Lower lobe of right lung (tissue), 2 donors: ENCODE measurements at regions not wholly inside any gene's neighbourhood (a gene's known extent, or its start where the extent isn't known, plus 50 kb on each side); places are given as distances from the start of the nearest gene placed in this dataset.

Experiments
- ATAC-seq, 2 donors: fragments of 200-7000 bp; cut with Tn5 transposase; one replicate each; pipeline ENCODE4 v1.9.1; 2020 to 2022; ENCODE audit warnings: mild to moderate bottlenecking in 2 of 2, moderate library complexity in 2 of 2
- DNase-seq: peaks from one replicate; pipeline ENCODE4 v3.0.0-alpha.2; 2020
- H3K27ac ChIP-seq: fragments of 200-600 bp; one replicate; pipeline ENCODE4 v1.8.0; 2022
- H3K27me3 ChIP-seq: fragments of 200-600 bp; one replicate; pipeline ENCODE4 v1.8.0; 2022; ENCODE audit warnings: low read depth
- H3K36me3 ChIP-seq: fragments of 200-600 bp; one replicate; pipeline ENCODE4 v1.8.0; 2022; ENCODE audit warnings: mild to moderate bottlenecking
- H3K4me1 ChIP-seq: fragments of 200-600 bp; one replicate; pipeline ENCODE4 v1.8.0; 2022
- H3K4me3 ChIP-seq: fragments of 200-600 bp; one replicate; pipeline ENCODE4 v1.8.0; 2022; ENCODE audit warnings: mild to moderate bottlenecking
- H3K9me3 ChIP-seq: fragments of 200-600 bp; one replicate; pipeline ENCODE4 v1.8.0; 2022
- CTCF ChIP-seq: fragments of 200-600 bp; IDR thresholded peaks from one replicate; pipeline ENCODE4 v1.8.0; 2022; ENCODE audit warnings: antibody characterized with exemption, mild to moderate bottlenecking
- intact Hi-C: fragments of 100-400 bp; cut with DNase I; formaldehyde crosslinking; loops from one replicate; pipeline ENCODE4 v1.11.0; 2022
- donor health status: DM: no; HTN: yes; CAD: no; lungs with severe emphysema.

GRCh38 chr7:35355911-35356310 is 102.0 kb upstream of the TBX20 start:
- Histone ChIP-seq H3K4me3 (no peak overlapping the region), H3K4me1 (no peaks in the 10 kb centered on the region), H3K36me3 (no peaks in the 10 kb centered on the region), H3K27me3 (no peaks in the 10 kb centered on the region), H3K27ac (no peak overlapping the region), H3K9me3 (peaks cover 9% of the 10 kb centered on the region)
- DNase-seq (no peak), ATAC-seq (no peak)
- intact Hi-C loops = no loop called here
- no peak for TF ChIP-seq CTCF

GRCh38 chr7:35355199-35355598 is 101.3 kb upstream of the TBX20 start:
- no peaks in the 10 kb centered on the region for H3K27me3 ChIP-seq
- ATAC-seq (no peak), DNase-seq (no peak)
- no peak for TF ChIP-seq CTCF
- H3K9me3 ChIP-seq = peaks cover 9% of the 10 kb centered on the region
- intact Hi-C loops = no loop called here
- no peaks in the 10 kb centered on the region for H3K36me3 ChIP-seq
- H3K27ac ChIP-seq = no peak overlapping the region
- no peak overlapping the region for H3K4me3 ChIP-seq
- no peaks in the 10 kb centered on the region for H3K4me1 ChIP-seq

GRCh38 chr7:35353481-35353880 is 99.6 kb upstream of the TBX20 start:
- H3K4me1 ChIP-seq = no peaks in the 10 kb centered on the region
- peaks cover 6% of the 10 kb centered on the region for H3K9me3 ChIP-seq
- no peak for TF ChIP-seq CTCF
- no peak overlapping the region for H3K27ac ChIP-seq
- H3K27me3 ChIP-seq = peaks cover 4% of the 10 kb centered on the region
- H3K36me3 ChIP-seq = no peaks in the 10 kb centered on the region
- intact Hi-C loops = no loop called here
- DNase-seq = no peak
- no peak for ATAC-seq
- no peak overlapping the region for H3K4me3 ChIP-seq

GRCh38 chr7:35351466-35351865 is 97.6 kb upstream of the TBX20 start:
- TF ChIP-seq CTCF = no peak
- no peak for ATAC-seq
- no peak overlapping the region for H3K4me3 ChIP-seq
- H3K9me3 ChIP-seq = no peaks in the 10 kb centered on the region
- no peaks in the 10 kb centered on the region for H3K4me1 ChIP-seq
- H3K27ac ChIP-seq = no peak overlapping the region
- intact Hi-C loops = no loop called here
- peaks cover 4% of the 10 kb centered on the region for H3K27me3 ChIP-seq
- DNase-seq = no peak
- no peaks in the 10 kb centered on the region for H3K36me3 ChIP-seq

- H3K27me3 ChIP-seq = peaks cover 4% of the 10 kb centered on the region
- H3K4me3 ChIP-seq = no peak overlapping the region
- no peak overlapping the region for H3K27ac ChIP-seq
- DNase-seq (no peak), ATAC-seq (no peak)
- no peaks in the 10 kb centered on the region for H3K4me1 ChIP-seq
- TF ChIP-seq CTCF = no peak
- H3K36me3 ChIP-seq = no peaks in the 10 kb centered on the region
- H3K9me3 ChIP-seq = no peaks in the 10 kb centered on the region
- intact Hi-C loops = no loop called here
Observed at GRCh38 chr7:35348611-35349400, 94.9 kb upstream of the TBX20 start.
